Endothelial cell of umbilical vein (primary cell): ENCODE measurements at regions not wholly inside any gene's neighbourhood (a gene's known extent, or its start where the extent isn't known, plus 50 kb on each side); places are given as distances from the start of the nearest gene placed in this dataset.

ENCODE experiments used
- BruUV-seq: library from RNA; stranded (reverse); fragments of 400-500 nt; replicated peaks from 2 replicates; lab custom pipeline; 2021; lab: Mats Ljungman, UMichigan
- CTCF ChIA-PET: fragments of 300-600, 350-600 bp; sonication (Branson Sonifier 250); formaldehyde crosslinking; loops from one replicate; lab custom pipeline; 2021; ENCODE audit warnings: antibody characterized with exemption, inconsistent platforms; lab: Charles Lee
- POLR2A ChIA-PET: fragments of 300-600, 350-600 bp; sonication (Branson Sonifier 250); formaldehyde crosslinking; loops from one replicate; lab custom pipeline; 2021; ENCODE audit warnings: antibody characterized with exemption, inconsistent platforms; lab: Charles Lee
- DNase-seq: peaks from one replicate; pipeline ENCODE4 v3.0.0-alpha.2; 2011; ENCODE audit warnings: low read depth, low spot score
- FAIRE-seq: peaks from 2 replicates; lab custom pipeline; 2011; peaks lifted over from hg19 to GRCh38; lab: Jason Lieb, UNC
- H2AFZ ChIP-seq: 2 replicates; pipeline ENCODE4 v1.6.0; 2012; ENCODE audit warnings: low read depth, low read length, control low read depth, inconsistent platforms
- H3K27ac ChIP-seq: 2 replicates; pipeline ENCODE4 v1.5.1; 2011; ENCODE audit warnings: low read depth, mild to moderate bottlenecking, control low read depth, low read length, moderate library complexity; ENCODE audit not compliant: insufficient read depth
- H3K27me3 ChIP-seq, 2 experiments: 2 replicates each; pipeline versions ENCODE4 v1.6.0 to v1.6.1; 2011; ENCODE audit warnings: low read length in 2 of 2, mixed read lengths in 1 of 2; ENCODE audit not compliant: control insufficient read depth in 2 of 2, insufficient read depth in 2 of 2
- H3K36me3 ChIP-seq, 2 experiments: 2 replicates in 1 of 2; 3 replicates in 1 of 2; pipeline ENCODE4 v1.5.1; 2011; ENCODE audit warnings: low read length in 2 of 2, mild to moderate bottlenecking in 1 of 2, moderate library complexity in 1 of 2; ENCODE audit not compliant: control insufficient read depth in 2 of 2, insufficient read depth in 2 of 2; ENCODE audit errors: extremely low read depth in 1 of 2
- H3K4me1 ChIP-seq: 3 replicates; pipeline ENCODE4 v1.5.1; 2011; ENCODE audit warnings: mild to moderate bottlenecking, low read length; ENCODE audit not compliant: control insufficient read depth, insufficient read depth; ENCODE audit errors: extremely low read depth
- H3K4me2 ChIP-seq: 2 replicates; pipeline ENCODE4 v1.6.1; 2011; ENCODE audit warnings: low read length, control low read depth, mixed read lengths; ENCODE audit not compliant: insufficient read depth
- H3K4me3 ChIP-seq, 3 experiments: fragments of 200-600 bp in 1 of 3; sonication (generic), shearing (Covaris generic) in 1 of 3; replicated peaks in 1 of 3; 2 replicates each; pipeline ENCODE4 v1.5.1; 2011 to 2016; ENCODE audit warnings: control low read depth in 3 of 3, low read length in 3 of 3, mild to moderate bottlenecking in 2 of 3, inconsistent platforms in 1 of 3, low read depth in 1 of 3, moderate library complexity in 1 of 3; ENCODE audit not compliant: insufficient read depth in 1 of 3
- H3K79me2 ChIP-seq: 2 replicates; pipeline ENCODE4 v1.6.0; 2012; ENCODE audit warnings: low read length, inconsistent platforms; ENCODE audit not compliant: control insufficient read depth, insufficient read depth
- H3K9ac ChIP-seq: replicated peaks from 2 replicates; pipeline ENCODE3; 2011; ENCODE audit warnings: low read length, control low read depth; ENCODE audit not compliant: insufficient read depth; ENCODE audit errors: extremely low read depth
- H3K9me1 ChIP-seq: replicated peaks from 3 replicates; pipeline ENCODE4 v1.6.0; 2011; ENCODE audit warnings: mild to moderate bottlenecking, low read length; ENCODE audit not compliant: control insufficient read depth, insufficient read depth; ENCODE audit errors: extremely low read depth
- H3K9me3 ChIP-seq: replicated peaks from 2 replicates; pipeline ENCODE4 v1.5.1; 2012; ENCODE audit warnings: low read length, inconsistent platforms; ENCODE audit not compliant: control insufficient read depth, insufficient read depth
- H4K20me1 ChIP-seq: replicated peaks from 2 replicates; pipeline ENCODE3; 2011; ENCODE audit warnings: mild to moderate bottlenecking, low read length; ENCODE audit not compliant: control insufficient read depth, insufficient read depth; ENCODE audit errors: extremely low read depth
- CTCF ChIP-seq, 2 donors: IDR thresholded peaks; 1 replicate in 1 of 2; 2 replicates in 1 of 2; pipeline ENCODE4 v1.5.1; 2011; ENCODE audit warnings: low read length in 2 of 2, mild to moderate bottlenecking in 2 of 2, moderate library complexity in 2 of 2, control low read depth in 1 of 2, inconsistent platforms in 1 of 2, low read depth in 1 of 2; ENCODE audit not compliant: insufficient read depth in 1 of 2; ENCODE audit errors: extremely low read depth in 1 of 2
- EZH2 ChIP-seq: IDR thresholded peaks from 2 replicates; pipeline ENCODE4 v1.6.1; 2012; ENCODE audit warnings: borderline replicate concordance, low read depth, mild to moderate bottlenecking, moderate library complexity, low read length, inconsistent platforms; ENCODE audit not compliant: severe bottlenecking
- MYC ChIP-seq: IDR thresholded peaks from one replicate; pipeline ENCODE4 v1.6.1; 2011; ENCODE audit warnings: mild to moderate bottlenecking, low read depth, low read length
- dilution Hi-C: fragments of 300-500 bp; cut with MboI; formaldehyde crosslinking; loops from one replicate; pipeline ENCODE4 v1.15.0; 2019; ENCODE audit warnings: low sequenced_read_pairs; ENCODE audit not compliant: extremely low pct_ligation_motif_present
- intact Hi-C: fragments of 100-400 bp; cut with micrococcal nuclease; formaldehyde crosslinking; loops from one replicate; pipeline ENCODE4 v1.10.0; 2022

GRCh38 chr2:3046170-3046865 lies 331.3 kb downstream of the EIPR1 start:
- FAIRE-seq, result no peak

More at GRCh38 chr2:3046170-3046865, 331.3 kb downstream of the EIPR1 start:
- H3K27ac ChIP-seq, result no peak overlapping the region
- TF ChIP-seq EZH2 (no peak), CTCF (IDR thresholded peaks at IDR 0.05; ENCODE audit: extremely low read depth in 1 of 2, insufficient read depth in 1 of 2, low read depth in 1 of 2, low read length in 2 of 2) (no peak), MYC (no peak)
- peaks cover 2% of the 10 kb centered on the region for H3K9me3 ChIP-seq
- H3K36me3 ChIP-seq, result no peaks in the 10 kb centered on the region
- DNase-seq, result no peak
- no peaks in the 10 kb centered on the region for H3K27me3 ChIP-seq
- H3K79me2 ChIP-seq, result no peaks in the 10 kb centered on the region
- H3K9ac ChIP-seq, result no peak overlapping the region
- CTCF ChIA-PET, result no interaction called here
- no peaks in the 10 kb centered on the region for H4K20me1 ChIP-seq
- no peaks in the 10 kb centered on the region for H3K4me1 ChIP-seq
- POLR2A ChIA-PET, result no interaction called here
- BruUV-seq, result no TSS peak
- no peak overlapping the region for H2AFZ ChIP-seq
- dilution Hi-C loops (no loop called here), intact Hi-C loops (no loop called here)
- no peak overlapping the region for H3K4me3 ChIP-seq
- H3K9me1 ChIP-seq, result no peaks in the 10 kb centered on the region
- no peak overlapping the region for H3K4me2 ChIP-seq
